Upper lobe of left lung (tissue), 6 donors: ENCODE measurements at regions not wholly inside any gene's neighbourhood (a gene's known extent, or its start where the extent isn't known, plus 50 kb on each side); places are given as distances from the start of the nearest gene placed in this dataset.
"Not testable (repeated sequence)": the region's sequence is repeated elsewhere in the genome, so short reads cannot be mapped to it uniquely, and the experiment has no call there.

Experiments used
- ATAC-seq, 2 donors: fragments of 200-7000 bp; cut with Tn5 transposase; one replicate each; pipeline ENCODE4 v1.9.1; 2022; ENCODE audit warnings: mild to moderate bottlenecking in 2 of 2, moderate library complexity in 2 of 2; ENCODE audit not compliant: low FRiP score in 2 of 2
- DNase-seq, 2 donors: peaks; one replicate each; pipeline ENCODE4 v3.0.0-alpha.2; 2019 to 2020
- H3K27ac ChIP-seq, 4 donors: fragments of 200-600 bp; sonication (generic); one replicate each; pipeline ENCODE4 v1.5.1; 2016 to 2019
- H3K27me3 ChIP-seq, 4 donors: fragments of 200-600 bp; sonication (generic); one replicate each; pipeline ENCODE4 v1.5.1; 2017 to 2019
- H3K36me3 ChIP-seq, 4 donors: fragments of 200-600 bp; sonication (generic); one replicate each; pipeline ENCODE4 v1.5.1; 2016 to 2019
- H3K4me1 ChIP-seq, 4 donors: fragments of 200-600 bp; sonication (generic); one replicate each; pipeline ENCODE4 v1.5.1; 2018 to 2019
- H3K4me3 ChIP-seq, 4 donors: fragments of 200-600 bp; sonication (generic); one replicate each; pipeline ENCODE4 v1.5.1; 2017 to 2019; ENCODE audit warnings: mild to moderate bottlenecking in 2 of 4, moderate library complexity in 1 of 4
- H3K9me3 ChIP-seq, 4 donors: fragments of 200-600 bp; sonication (generic); one replicate each; pipeline ENCODE4 v1.5.1; 2018 to 2019
- WGBS, 2 donors: methylation state at CpG; one replicate each; pipeline ENCODE4 v1.1.5; 2017 to 2018; 5-methylcytosine and 5-hydroxymethylcytosine counted together
- TF ChIP-seq, protein P1 (sequence below), 6 experiments: fragments of 450-650 bp in 4 of 6; fragments of 200-600 bp in 2 of 6; sonication (generic) in 2 of 6; IDR thresholded peaks; one replicate each; pipeline ENCODE4 v1.5.1; 2016 to 2019; ENCODE audit warnings: antibody characterized with exemption in 6 of 6
- donor health status: DM: no; HTN: no; CAD: no; lungs with moderate emphysema.
- donor health status: DM: no; HTN: yes; CAD: no; lungs with severe emphysema.

DNA sequence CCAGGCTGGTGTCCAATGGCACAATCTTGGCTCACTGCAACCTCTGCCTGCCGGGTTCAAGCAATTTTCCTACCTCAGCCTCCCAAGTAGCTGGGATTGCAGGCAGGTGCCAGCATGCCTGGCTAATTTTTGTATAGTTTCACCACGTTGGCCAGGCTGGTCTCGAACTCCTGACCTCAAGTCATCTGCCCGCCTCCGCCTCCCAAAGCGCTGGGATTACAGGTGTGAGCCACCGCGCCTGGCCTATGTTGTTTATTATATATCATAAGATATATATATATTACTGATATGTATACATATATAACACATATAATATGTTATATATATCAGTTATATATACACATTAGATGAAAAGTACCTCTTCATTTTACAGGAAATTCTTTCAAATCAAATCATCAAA lies 914.7 kb downstream of the FOXD4L5 start:
- H3K36me3 ChIP-seq, H3K4me1 ChIP-seq, H3K4me3 ChIP-seq, ATAC-seq, H3K27me3 ChIP-seq, H3K9me3 ChIP-seq, H3K27ac ChIP-seq: not testable (repeated sequence)
- 90% methylated on average over 6 of the region's 8 CpGs; no CpG with 5 or more reads in 1 of the 2 donors for WGBS, 2 donors
- peak in 1 of 2 donors; percentile 24 for DNase-seq

DNA sequence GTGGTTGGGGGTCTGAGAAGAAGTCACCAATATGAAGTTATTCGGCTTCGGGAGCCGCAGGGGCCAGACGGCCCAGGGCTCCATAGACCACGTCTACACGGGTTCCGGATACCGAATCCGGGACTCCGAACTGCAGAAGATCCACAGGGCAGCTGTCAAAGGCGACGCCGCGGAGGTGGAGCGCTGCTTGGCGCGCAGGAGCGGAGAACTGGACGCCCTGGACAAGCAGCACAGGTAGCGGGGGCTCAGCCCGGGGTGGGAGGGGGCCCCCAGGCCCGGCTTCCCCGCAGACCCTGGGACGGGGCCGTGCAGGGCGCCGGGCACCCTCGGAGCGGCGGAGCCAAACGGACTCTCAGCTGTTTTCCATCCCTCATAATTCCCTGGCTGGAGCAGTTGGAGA lies 915.4 kb downstream of the FOXD4L5 start:
- H3K4me1 ChIP-seq, ATAC-seq, H3K27me3 ChIP-seq, H3K9me3 ChIP-seq, H3K27ac ChIP-seq, H3K36me3 ChIP-seq: not testable (repeated sequence)
- peak overlapping the region in 3 of 4 donors; percentile 18 to 44 (median 24) for H3K4me3 ChIP-seq
- no CpG with 5 or more reads among the region's 31 CpGs for WGBS, 2 donors
- DNase-seq = peak in 1 of 2 donors; percentile 17

DNA sequence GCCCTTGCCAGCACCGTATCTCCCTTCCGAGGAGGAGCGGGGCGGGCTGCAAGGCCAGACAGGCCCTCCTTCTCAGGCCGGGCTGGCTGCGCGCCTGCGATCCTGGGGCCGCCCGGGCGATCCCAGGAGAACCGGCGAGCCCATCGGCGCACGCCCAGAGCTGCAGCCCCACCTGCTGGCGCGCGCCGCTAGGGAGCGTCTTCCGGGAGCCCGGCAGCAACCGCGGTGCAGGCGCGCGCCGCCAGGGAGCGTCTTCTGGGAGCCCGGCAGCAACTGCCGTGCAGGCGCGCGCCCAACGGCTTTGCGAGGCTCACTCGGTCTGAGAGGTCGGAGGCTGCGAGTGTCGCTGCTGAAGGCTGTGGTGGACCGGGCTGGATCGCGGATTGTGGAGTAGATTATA lies 915.9 kb downstream of the FOXD4L5 start:
- not testable (repeated sequence) for H3K4me1 ChIP-seq, H3K36me3 ChIP-seq, H3K27ac ChIP-seq, H3K27me3 ChIP-seq, H3K9me3 ChIP-seq
- peak; percentile 83 to 96 for DNase-seq
- no CpG with 5 or more reads among the region's 44 CpGs for WGBS, 2 donors
- H3K4me3 ChIP-seq = peak overlapping the region in 3 of 4 donors; percentile 18 to 39 (median 27)
- peak; percentile 94 for ATAC-seq
- TF ChIP-seq, protein P1, sequence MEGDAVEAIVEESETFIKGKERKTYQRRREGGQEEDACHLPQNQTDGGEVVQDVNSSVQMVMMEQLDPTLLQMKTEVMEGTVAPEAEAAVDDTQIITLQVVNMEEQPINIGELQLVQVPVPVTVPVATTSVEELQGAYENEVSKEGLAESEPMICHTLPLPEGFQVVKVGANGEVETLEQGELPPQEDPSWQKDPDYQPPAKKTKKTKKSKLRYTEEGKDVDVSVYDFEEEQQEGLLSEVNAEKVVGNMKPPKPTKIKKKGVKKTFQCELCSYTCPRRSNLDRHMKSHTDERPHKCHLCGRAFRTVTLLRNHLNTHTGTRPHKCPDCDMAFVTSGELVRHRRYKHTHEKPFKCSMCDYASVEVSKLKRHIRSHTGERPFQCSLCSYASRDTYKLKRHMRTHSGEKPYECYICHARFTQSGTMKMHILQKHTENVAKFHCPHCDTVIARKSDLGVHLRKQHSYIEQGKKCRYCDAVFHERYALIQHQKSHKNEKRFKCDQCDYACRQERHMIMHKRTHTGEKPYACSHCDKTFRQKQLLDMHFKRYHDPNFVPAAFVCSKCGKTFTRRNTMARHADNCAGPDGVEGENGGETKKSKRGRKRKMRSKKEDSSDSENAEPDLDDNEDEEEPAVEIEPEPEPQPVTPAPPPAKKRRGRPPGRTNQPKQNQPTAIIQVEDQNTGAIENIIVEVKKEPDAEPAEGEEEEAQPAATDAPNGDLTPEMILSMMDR (IDR thresholded peaks at IDR 0.05) = peak; percentile 21 to 59 (median 46)

DNA sequence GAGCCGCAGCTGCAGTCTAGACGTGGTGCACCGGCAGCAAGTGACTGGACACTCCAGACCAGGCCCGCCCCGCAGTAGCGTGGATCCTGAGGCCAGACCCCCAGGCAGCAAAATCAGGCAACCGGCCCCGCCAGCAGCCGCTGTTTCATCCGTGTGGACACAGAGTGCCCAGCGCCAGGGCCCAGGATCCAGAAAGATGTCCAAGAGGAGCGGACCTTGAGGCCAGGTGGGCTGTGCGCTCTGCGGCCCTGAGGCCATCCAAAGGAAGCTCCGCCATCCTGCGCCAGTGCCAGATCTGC lies 916.4 kb downstream of the FOXD4L5 start:
- H3K4me3 ChIP-seq = peak overlapping the region in 3 of 4 donors; percentile 21 to 44 (median 33)
- DNase-seq = peak in 1 of 2 donors; percentile 41
- H3K27me3 ChIP-seq, H3K36me3 ChIP-seq, H3K4me1 ChIP-seq, H3K9me3 ChIP-seq, H3K27ac ChIP-seq, ATAC-seq: not testable (repeated sequence)
- WGBS, 2 donors = no CpG with 5 or more reads among the region's 16 CpGs

DNA sequence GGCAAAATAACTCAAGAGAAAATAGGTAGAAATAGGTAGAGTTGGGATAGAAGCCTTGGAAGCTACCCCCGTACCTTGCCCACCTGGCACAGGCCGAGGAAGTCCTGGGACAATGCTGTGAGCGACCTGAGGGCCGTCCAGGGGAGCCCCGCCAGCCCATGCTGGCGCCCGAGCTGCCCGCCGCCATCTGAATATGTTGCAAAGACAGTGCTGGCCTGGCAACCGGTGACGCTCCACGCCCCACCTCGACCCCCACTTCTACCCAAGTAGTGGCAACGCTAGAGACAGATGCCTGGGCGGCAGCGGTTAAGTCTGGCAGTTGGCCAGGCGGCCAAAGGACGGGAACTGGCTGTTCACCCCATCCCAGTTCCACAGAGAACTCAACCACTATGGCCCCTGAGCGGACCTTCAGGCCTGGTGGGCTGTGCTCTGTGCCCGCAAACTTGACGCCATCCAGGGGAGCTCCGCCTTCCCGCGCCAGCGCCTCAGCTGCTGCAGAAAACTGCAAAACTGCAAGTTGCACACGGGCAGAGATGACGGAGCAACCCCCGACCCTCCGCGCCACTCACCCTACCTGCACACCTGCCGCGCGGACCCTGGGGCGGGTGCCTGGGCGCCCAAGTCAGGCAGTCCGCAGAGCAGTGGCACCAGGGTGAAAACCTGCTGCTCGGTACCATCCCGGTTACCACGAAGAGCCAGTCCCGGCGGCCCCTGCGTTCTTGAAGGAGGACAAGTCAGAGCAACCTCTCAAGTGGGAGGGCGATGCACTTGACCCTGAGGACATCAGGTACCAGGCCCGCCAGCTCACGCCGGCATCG lies 917.0 kb downstream of the FOXD4L5 start:
- peak overlapping the region in 3 of 4 donors; percentile 21 to 44 (median 33) for H3K4me3 ChIP-seq
- not testable (repeated sequence) for H3K36me3 ChIP-seq, H3K9me3 ChIP-seq, ATAC-seq, H3K27me3 ChIP-seq, H3K4me1 ChIP-seq, H3K27ac ChIP-seq
- 40 to 47% methylated on average over 2 to 3 of the region's 47 CpGs for WGBS, 2 donors
- DNase-seq = peak; percentile 13 to 20
